ENCODE measurements at regions not wholly inside any gene's neighbourhood (a gene's known extent, or its start where the extent isn't known, plus 50 kb on each side); places are given as distances from the start of the nearest gene placed in this dataset.

DNA sequence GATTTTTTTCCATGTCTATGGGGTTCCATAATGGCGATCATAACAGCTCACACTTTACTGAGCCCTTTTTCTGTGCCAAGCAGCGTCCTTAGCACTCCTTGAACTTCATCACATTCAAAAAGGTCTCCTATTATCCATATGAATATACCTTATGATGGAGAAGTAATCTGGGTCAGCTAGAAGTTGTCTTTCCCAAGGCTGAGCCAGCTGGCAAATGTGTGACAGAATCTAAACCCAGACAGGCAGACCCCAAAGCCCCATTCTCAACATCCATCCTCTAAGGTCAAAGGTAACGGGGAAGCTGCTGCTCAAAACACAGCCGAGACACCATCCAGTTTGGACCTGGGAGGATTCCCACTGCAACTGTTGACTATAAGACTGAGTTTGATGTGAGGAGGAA is 249.6 kb downstream of the PRDM2 start:
- no peak overlapping the region for H3K27ac ChIP-seq
- TF ChIP-seq, protein P1, sequence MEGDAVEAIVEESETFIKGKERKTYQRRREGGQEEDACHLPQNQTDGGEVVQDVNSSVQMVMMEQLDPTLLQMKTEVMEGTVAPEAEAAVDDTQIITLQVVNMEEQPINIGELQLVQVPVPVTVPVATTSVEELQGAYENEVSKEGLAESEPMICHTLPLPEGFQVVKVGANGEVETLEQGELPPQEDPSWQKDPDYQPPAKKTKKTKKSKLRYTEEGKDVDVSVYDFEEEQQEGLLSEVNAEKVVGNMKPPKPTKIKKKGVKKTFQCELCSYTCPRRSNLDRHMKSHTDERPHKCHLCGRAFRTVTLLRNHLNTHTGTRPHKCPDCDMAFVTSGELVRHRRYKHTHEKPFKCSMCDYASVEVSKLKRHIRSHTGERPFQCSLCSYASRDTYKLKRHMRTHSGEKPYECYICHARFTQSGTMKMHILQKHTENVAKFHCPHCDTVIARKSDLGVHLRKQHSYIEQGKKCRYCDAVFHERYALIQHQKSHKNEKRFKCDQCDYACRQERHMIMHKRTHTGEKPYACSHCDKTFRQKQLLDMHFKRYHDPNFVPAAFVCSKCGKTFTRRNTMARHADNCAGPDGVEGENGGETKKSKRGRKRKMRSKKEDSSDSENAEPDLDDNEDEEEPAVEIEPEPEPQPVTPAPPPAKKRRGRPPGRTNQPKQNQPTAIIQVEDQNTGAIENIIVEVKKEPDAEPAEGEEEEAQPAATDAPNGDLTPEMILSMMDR (conservative IDR thresholded peaks at IDR 0.05), result no peak
- TF ChIP-seq ZFX (IDR thresholded peaks at IDR 0.05), result no peak

DNA sequence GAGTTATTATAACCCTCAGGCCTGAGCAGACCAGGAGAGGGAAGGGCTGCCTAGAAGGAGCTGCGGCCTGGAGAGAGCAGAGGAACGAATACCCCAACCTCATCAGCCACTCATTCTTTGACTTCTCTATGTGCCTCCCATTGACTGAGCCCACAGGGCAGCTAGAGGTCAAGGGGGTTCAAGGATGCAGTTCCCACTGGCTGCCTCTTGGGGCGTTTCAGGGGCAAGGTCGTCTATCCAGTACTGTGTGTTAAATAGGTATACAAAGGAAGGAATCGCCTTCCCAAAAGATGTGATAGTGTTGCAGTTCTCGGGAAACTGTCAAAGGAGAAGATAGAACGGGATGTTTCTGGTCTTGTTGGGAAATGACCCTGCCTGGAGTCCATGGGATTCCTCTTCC is 250.6 kb downstream of the PRDM2 start:
- TF ChIP-seq ZFX (IDR thresholded peaks at IDR 0.05), result no peak
- TF ChIP-seq, protein P1 (conservative IDR thresholded peaks at IDR 0.05), result peak; percentile 47
- H3K27ac ChIP-seq, result no peak overlapping the region

DNA sequence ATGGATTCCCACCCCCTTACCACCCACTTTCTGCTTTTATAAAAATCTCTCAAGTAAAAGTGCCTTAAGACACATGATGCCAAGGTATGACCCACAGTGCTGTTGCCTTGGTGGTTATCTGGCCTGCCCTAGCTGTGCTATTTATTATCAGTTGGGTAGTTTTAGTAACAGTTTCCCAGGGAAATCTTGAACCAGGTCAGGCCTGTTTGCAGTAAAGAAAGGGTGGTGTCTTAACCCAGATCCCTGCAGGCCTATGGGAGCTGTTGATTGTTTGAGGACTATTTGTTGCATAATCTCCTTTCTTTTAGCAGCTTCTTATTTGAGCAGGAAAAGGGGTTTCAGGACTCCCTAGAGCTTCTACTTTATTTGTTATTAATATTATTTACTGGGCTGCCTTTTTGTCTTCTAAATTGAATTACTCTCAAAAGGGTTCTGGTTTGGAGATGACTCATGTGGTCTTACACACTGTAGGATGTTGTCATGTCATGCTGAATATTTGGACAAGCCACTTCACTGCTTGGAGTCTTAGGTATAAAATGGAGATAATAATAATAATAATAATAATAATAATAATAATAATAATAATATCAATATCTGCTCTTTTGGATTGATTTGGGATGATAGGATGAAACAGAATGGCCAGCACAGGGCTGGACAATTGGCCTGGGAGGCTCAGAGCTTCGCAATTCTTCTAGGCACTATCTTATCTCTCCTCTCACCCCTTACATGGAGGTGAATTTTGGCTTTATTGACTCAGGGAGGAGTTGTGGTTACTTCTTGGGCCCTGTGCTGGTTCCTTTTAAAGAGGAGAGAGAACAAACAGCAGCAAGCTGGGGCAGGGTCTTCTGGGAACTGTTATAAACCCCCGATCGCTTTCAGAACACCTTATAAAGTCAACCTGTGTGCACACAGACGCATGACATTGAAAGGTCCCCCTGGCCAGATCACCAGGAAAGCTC is 252.1 kb downstream of the PRDM2 start:
- H3K27ac ChIP-seq, result no peak overlapping the region
- TF ChIP-seq, protein P1 (conservative IDR thresholded peaks at IDR 0.05), result no peak
- no peak for TF ChIP-seq ZFX (IDR thresholded peaks at IDR 0.05)

- H3K27ac ChIP-seq, result no peak overlapping the region
- TF ChIP-seq ZFX (IDR thresholded peaks at IDR 0.05), result no peak
- TF ChIP-seq, protein P1 (conservative IDR thresholded peaks at IDR 0.05), result no peak
Observed at GRCh38 chr1:13952985-13953384, 253.0 kb downstream of the PRDM2 start.

- TF ChIP-seq, protein P1 (conservative IDR thresholded peaks at IDR 0.05), result no peak
- no peak for TF ChIP-seq ZFX (IDR thresholded peaks at IDR 0.05)
Observed at GRCh38 chr1:13956393-13956792, 256.4 kb downstream of the PRDM2 start.

DNA sequence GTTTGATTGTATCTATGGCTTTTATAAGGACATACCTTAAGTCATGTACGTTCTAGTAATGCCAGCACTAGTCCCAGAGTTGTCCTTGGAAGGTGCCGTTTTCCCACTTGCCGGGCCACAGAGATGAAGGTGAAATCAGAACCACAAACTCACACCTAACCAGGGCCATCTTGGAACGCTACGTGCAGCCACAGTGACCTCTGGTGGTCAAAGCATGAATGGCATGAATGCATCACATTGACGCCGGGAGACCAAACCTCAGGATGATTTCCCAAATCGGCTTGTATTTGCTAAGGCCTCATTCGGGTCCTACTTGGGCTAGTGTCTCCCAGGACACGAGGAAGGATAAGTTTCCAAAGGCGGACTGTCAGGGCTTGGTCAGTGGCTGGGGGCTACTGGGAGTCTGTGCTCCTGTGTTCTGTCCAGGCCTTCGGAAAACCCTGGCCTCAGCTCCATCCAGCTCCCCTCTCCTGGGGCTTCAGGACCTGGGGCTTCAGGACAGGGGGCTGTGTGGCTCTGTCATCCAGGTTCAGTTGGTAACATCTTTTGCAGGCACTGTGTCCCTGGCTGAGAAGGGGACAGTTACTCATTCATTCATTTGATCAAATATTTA is 260.5 kb downstream of the PRDM2 start:
- TF ChIP-seq, protein P1 (conservative IDR thresholded peaks at IDR 0.05), result peak; percentile 96
- no peak for TF ChIP-seq ZFX (IDR thresholded peaks at IDR 0.05)
- H3K27ac ChIP-seq, result no peak overlapping the region

More at GRCh38 chr1:13956393-13956792, 256.4 kb downstream of the PRDM2 start:
- H3K27ac ChIP-seq, result no peak overlapping the region

DNA sequence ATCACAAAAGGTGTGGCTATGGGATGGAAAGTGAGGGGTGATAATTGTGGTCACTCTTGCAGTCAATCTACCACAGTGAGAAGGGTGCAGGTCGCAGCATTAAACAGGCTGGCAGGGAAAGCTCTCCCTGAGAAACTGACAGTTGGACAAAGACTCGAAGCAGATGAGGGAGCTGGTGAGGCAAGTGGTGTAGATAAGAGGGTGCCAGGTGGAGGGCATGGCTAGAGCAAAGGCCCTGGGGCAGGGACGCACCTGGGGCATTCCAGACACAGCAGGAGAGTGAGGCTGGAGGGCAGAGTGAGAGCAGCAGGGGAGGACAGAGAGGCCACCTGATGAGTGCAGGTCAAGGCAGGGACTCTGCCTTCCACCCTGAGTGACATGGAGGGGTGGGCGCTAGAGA is 264.8 kb downstream of the PRDM2 start:
- H3K27ac ChIP-seq, result no peak overlapping the region
- no peak for TF ChIP-seq ZFX (IDR thresholded peaks at IDR 0.05)
- TF ChIP-seq, protein P1 (conservative IDR thresholded peaks at IDR 0.05), result no peak

Measured in C4-2B (cell line).